Right cardiac atrium (tissue), 5 donors: ENCODE measurements at regions not wholly inside any gene's neighbourhood (a gene's known extent, or its start where the extent isn't known, plus 50 kb on each side); places are given as distances from the start of the nearest gene placed in this dataset.

Experiments
- ATAC-seq, 2 donors: fragments of 200-7000 bp; cut with Tn5 transposase; one replicate each; pipeline versions ENCODE4 v1.8.0 to v1.9.1; 2020; ENCODE audit warnings: moderate library complexity in 2 of 2, mild to moderate bottlenecking in 1 of 2
- DNase-seq, 3 donors: peaks; one replicate each; pipeline ENCODE4 v3.0.0-alpha.2; 2020
- H3K27ac ChIP-seq: one replicate; pipeline ENCODE4 v1.5.1; 2013; ENCODE audit warnings: mild to moderate bottlenecking, low read length, control low read depth, moderate library complexity
- H3K27me3 ChIP-seq: one replicate; pipeline ENCODE4 v1.6.1; 2013; ENCODE audit not compliant: control insufficient read depth, insufficient read depth
- H3K4me1 ChIP-seq: one replicate; pipeline ENCODE4 v1.6.1; 2013; ENCODE audit warnings: low read length; ENCODE audit not compliant: control insufficient read depth, insufficient read depth
- H3K4me3 ChIP-seq: one replicate; pipeline ENCODE4 v1.5.1; 2013; ENCODE audit warnings: low read length, control low read depth
- H3K9me3 ChIP-seq: one replicate; pipeline ENCODE4 v1.6.1; 2013; ENCODE audit warnings: low read length; ENCODE audit not compliant: control insufficient read depth
- WGBS: extraction: QIAGEN DNeasy Blood & Tissue Kit; methylation state at CpG from one replicate; pipeline ENCODE4 v1.1.7; 2013; 5-methylcytosine and 5-hydroxymethylcytosine counted together
- intact Hi-C, 4 donors: fragments of 100-400 bp; cut with DNase I; formaldehyde crosslinking; loops; one replicate each; pipeline versions ENCODE4 v1.11.0 to v1.14.0; 2022 to 2023
- donor health status: healthy with polysubstance abuse.
- donor health status: DM: no; HTN: yes; CAD: no.
- donor health status: DM: no; HTN: no; CAD: no.
- donor health status: DM: no; HTN: yes; CAD: no; lungs with severe emphysema.
- donor health status: DM: yes; HTN: yes; CAD: no.

GRCh38 chr4:123921339-123921738 is 524.7 kb downstream of the SPRY1 start:
- whole genome bisulfite sequencing, result 47% methylated on average over 5 of the region's 5 CpGs
- ATAC-seq, result peak in 1 of 2 donors; percentile 63

GRCh38 chr4:123922847-123923246 is 526.3 kb downstream of the SPRY1 start:
- H3K4me1 ChIP-seq, result peaks cover 1% of the 10 kb centered on the region
- H3K4me3 ChIP-seq, result no peak overlapping the region
- H3K27ac ChIP-seq, result no peak overlapping the region
- H3K27me3 ChIP-seq, result no peaks in the 10 kb centered on the region
- no peak for DNase-seq
- ATAC-seq, result peak in 1 of 2 donors; percentile 41
- intact Hi-C loops, result no loop called here
- H3K9me3 ChIP-seq, result no peaks in the 10 kb centered on the region

More at GRCh38 chr4:123921339-123921738, 524.7 kb downstream of the SPRY1 start:
- no peak overlapping the region for H3K27ac ChIP-seq
- DNase-seq, result peak in 1 of 3 donors; percentile 51
- intact Hi-C loops, result no loop called here
- peaks cover 1% of the 10 kb centered on the region for H3K4me1 ChIP-seq
- no peaks in the 10 kb centered on the region for H3K9me3 ChIP-seq
- H3K4me3 ChIP-seq, result no peak overlapping the region
- H3K27me3 ChIP-seq, result no peaks in the 10 kb centered on the region

GRCh38 chr4:123924536-123924935 is 527.9 kb downstream of the SPRY1 start:
- Histone ChIP-seq H3K4me1 (peaks cover 1% of the 10 kb centered on the region), H3K4me3 (no peak overlapping the region), H3K27me3 (no peaks in the 10 kb centered on the region), H3K9me3 (no peaks in the 10 kb centered on the region), H3K27ac (no peak overlapping the region)
- no peak for DNase-seq
- whole genome bisulfite sequencing, result 71% methylated on average over 3 of the region's 3 CpGs
- intact Hi-C loops, result no loop called here
- peak in 1 of 2 donors; percentile 44 for ATAC-seq

- Histone ChIP-seq H3K9me3 (no peaks in the 10 kb centered on the region), H3K27ac (no peak overlapping the region), H3K27me3 (no peaks in the 10 kb centered on the region), H3K4me1 (no peaks in the 10 kb centered on the region), H3K4me3 (no peak overlapping the region)
- DNase-seq (no peak), ATAC-seq (no peak)
- intact Hi-C loops, result no loop called here
- 70% methylated on average over 1 of the region's 1 CpG for WGBS
Observed at GRCh38 chr4:123929565-123929964, 533.0 kb downstream of the SPRY1 start.

GRCh38 chr4:123930996-123931395 is 534.4 kb downstream of the SPRY1 start:
- Histone ChIP-seq H3K9me3 (no peaks in the 10 kb centered on the region), H3K27me3 (no peaks in the 10 kb centered on the region), H3K4me1 (no peaks in the 10 kb centered on the region), H3K27ac (no peak overlapping the region), H3K4me3 (no peak overlapping the region)
- ATAC-seq, result peak; percentile 38 to 50
- intact Hi-C loops, result no loop called here
- DNase-seq, result no peak
- 63% methylated on average over 1 of the region's 1 CpG for WGBS

GRCh38 chr4:123934096-123934495 is 537.5 kb downstream of the SPRY1 start:
- Histone ChIP-seq H3K4me1 (no peaks in the 10 kb centered on the region), H3K4me3 (no peak overlapping the region), H3K27me3 (no peaks in the 10 kb centered on the region), H3K27ac (no peak overlapping the region), H3K9me3 (no peaks in the 10 kb centered on the region)
- intact Hi-C loops, result no loop called here
- 92% methylated on average over 2 of the region's 2 CpGs for WGBS
- ATAC-seq, result no peak
- DNase-seq, result no peak

GRCh38 chr4:123936621-123937043 is 540.0 kb downstream of the SPRY1 start:
- DNase-seq, result no peak
- Histone ChIP-seq H3K9me3 (no peaks in the 10 kb centered on the region), H3K4me1 (no peaks in the 10 kb centered on the region), H3K27ac (no peak overlapping the region), H3K27me3 (no peaks in the 10 kb centered on the region), H3K4me3 (no peak overlapping the region)
- intact Hi-C loops, result no loop called here
- peak in 1 of 2 donors; percentile 25 for ATAC-seq
- WGBS, result 14% methylated on average over 2 of the region's 2 CpGs

- no peaks in the 10 kb centered on the region for H3K27me3 ChIP-seq
- ATAC-seq (no peak), DNase-seq (peak in 1 of 3 donors; percentile 38)
- 63% methylated on average over 4 of the region's 4 CpGs for WGBS
- no peaks in the 10 kb centered on the region for H3K4me1 ChIP-seq
- H3K9me3 ChIP-seq, result no peaks in the 10 kb centered on the region
- H3K4me3 ChIP-seq, result peak overlapping the region; percentile 28
- intact Hi-C loops, result no loop called here
- no peak overlapping the region for H3K27ac ChIP-seq
Observed at GRCh38 chr4:123937581-123937980, 541.0 kb downstream of the SPRY1 start.

GRCh38 chr4:123939621-123940020 is 543.0 kb downstream of the SPRY1 start:
- Histone ChIP-seq H3K4me1 (no peaks in the 10 kb centered on the region), H3K27ac (no peak overlapping the region), H3K27me3 (no peaks in the 10 kb centered on the region), H3K4me3 (no peak overlapping the region), H3K9me3 (no peaks in the 10 kb centered on the region)
- 69% methylated on average over 1 of the region's 1 CpG for WGBS
- DNase-seq (no peak), ATAC-seq (peak in 1 of 2 donors; percentile 37)
- intact Hi-C loops, result no loop called here

GRCh38 chr4:123940604-123941003 is 544.0 kb downstream of the SPRY1 start:
- 61% methylated on average over 2 of the region's 2 CpGs for WGBS
- no peaks in the 10 kb centered on the region for H3K4me1 ChIP-seq
- intact Hi-C loops, result no loop called here
- no peak for ATAC-seq
- H3K27ac ChIP-seq, result no peak overlapping the region
- H3K4me3 ChIP-seq, result no peak overlapping the region
- no peak for DNase-seq
- H3K9me3 ChIP-seq, result no peaks in the 10 kb centered on the region
- no peaks in the 10 kb centered on the region for H3K27me3 ChIP-seq

- WGBS, result 70% methylated on average over 1 of the region's 1 CpG
Observed at GRCh38 chr4:123941306-123941705, 544.7 kb downstream of the SPRY1 start.

GRCh38 chr4:123943976-123944375 is 547.4 kb downstream of the SPRY1 start:
- intact Hi-C loops, result no loop called here
- 87% methylated on average over 1 of the region's 1 CpG for WGBS

More at GRCh38 chr4:123941306-123941705, 544.7 kb downstream of the SPRY1 start:
- intact Hi-C loops, result no loop called here
- ATAC-seq (no peak), DNase-seq (no peak)
- no peaks in the 10 kb centered on the region for H3K9me3 ChIP-seq
- no peaks in the 10 kb centered on the region for H3K27me3 ChIP-seq
- H3K4me3 ChIP-seq, result no peak overlapping the region
- H3K4me1 ChIP-seq, result no peaks in the 10 kb centered on the region
- H3K27ac ChIP-seq, result no peak overlapping the region

More at GRCh38 chr4:123943976-123944375, 547.4 kb downstream of the SPRY1 start:
- Histone ChIP-seq H3K4me1 (no peaks in the 10 kb centered on the region), H3K9me3 (no peaks in the 10 kb centered on the region), H3K27me3 (no peaks in the 10 kb centered on the region), H3K27ac (no peak overlapping the region), H3K4me3 (no peak overlapping the region)
- no peak for ATAC-seq
- DNase-seq, result no peak
